Breast epithelium (tissue), 3 donors: ENCODE measurements at regions not wholly inside any gene's neighbourhood (a gene's known extent, or its start where the extent isn't known, plus 50 kb on each side); places are given as distances from the start of the nearest gene placed in this dataset.

ENCODE experiments used
- POLR2A ChIP-seq: fragments of 450-650 bp; IDR thresholded peaks from one replicate; pipeline ENCODE4 v1.6.1; 2016; ENCODE audit warnings: antibody characterized with exemption, mild to moderate bottlenecking, moderate library complexity
- POLR2AphosphoS5 ChIP-seq, 3 donors: sonication (generic); formaldehyde crosslinking; IDR thresholded peaks; one replicate each; pipeline ENCODE4 v1.6.1; 2017; ENCODE audit warnings: antibody characterized with exemption in 3 of 3
- TF ChIP-seq, protein P1 (sequence below), 3 donors: fragments of 450-650 bp; IDR thresholded peaks; one replicate each; pipeline ENCODE4 v1.5.1; 2016 to 2017; ENCODE audit warnings: antibody characterized with exemption in 3 of 3, mild to moderate bottlenecking in 3 of 3, moderate library complexity in 3 of 3

DNA sequence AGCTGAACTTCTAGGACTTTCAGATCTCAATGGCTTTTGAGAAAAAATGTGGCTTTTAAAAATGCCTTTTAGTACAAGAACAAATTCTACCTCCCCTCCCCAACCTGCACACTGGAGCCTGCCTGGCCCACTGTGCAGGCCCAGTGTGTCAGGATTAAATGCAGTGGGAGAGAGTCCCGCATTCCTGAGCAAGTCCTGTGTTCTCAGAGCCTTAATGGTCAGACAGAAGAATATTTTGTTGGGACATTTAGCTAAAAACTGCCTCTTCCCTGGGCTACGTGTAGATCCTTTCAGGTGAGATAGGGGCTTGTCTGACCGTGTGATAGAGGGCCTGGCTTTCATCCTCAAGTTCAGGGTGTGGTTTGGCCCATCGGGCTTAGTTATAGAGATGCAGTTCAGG is 63.1 kb upstream of the ESRRB start:
- TF ChIP-seq, protein P1, sequence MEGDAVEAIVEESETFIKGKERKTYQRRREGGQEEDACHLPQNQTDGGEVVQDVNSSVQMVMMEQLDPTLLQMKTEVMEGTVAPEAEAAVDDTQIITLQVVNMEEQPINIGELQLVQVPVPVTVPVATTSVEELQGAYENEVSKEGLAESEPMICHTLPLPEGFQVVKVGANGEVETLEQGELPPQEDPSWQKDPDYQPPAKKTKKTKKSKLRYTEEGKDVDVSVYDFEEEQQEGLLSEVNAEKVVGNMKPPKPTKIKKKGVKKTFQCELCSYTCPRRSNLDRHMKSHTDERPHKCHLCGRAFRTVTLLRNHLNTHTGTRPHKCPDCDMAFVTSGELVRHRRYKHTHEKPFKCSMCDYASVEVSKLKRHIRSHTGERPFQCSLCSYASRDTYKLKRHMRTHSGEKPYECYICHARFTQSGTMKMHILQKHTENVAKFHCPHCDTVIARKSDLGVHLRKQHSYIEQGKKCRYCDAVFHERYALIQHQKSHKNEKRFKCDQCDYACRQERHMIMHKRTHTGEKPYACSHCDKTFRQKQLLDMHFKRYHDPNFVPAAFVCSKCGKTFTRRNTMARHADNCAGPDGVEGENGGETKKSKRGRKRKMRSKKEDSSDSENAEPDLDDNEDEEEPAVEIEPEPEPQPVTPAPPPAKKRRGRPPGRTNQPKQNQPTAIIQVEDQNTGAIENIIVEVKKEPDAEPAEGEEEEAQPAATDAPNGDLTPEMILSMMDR (IDR thresholded peaks at IDR 0.05) = no peak
- TF ChIP-seq POLR2A (no peak), POLR2AphosphoS5 (IDR thresholded peaks at IDR 0.05) (no peak)
